IMR-90 (cell line): ENCODE measurements at regions not wholly inside any gene's neighbourhood (a gene's known extent, or its start where the extent isn't known, plus 50 kb on each side); places are given as distances from the start of the nearest gene placed in this dataset.

Experiments
- ATAC-seq: fragments of 200-7000 bp; cut with Tn5 transposase; 2 replicates; pipeline ENCODE4 v1.9.1; 2020; ENCODE audit warnings: low read depth, mild to moderate bottlenecking, moderate library complexity
- BruUV-seq: library from RNA; stranded (reverse); fragments of 400-500 nt; replicated peaks from 2 replicates; lab custom pipeline; 2021; lab: Mats Ljungman, UMichigan
- CTCF ChIA-PET: fragments of 300-600 bp; formaldehyde crosslinking; extraction: SDS; loops from one replicate; lab custom pipeline; 2021; ENCODE audit warnings: antibody characterized with exemption; lab: Yijun Ruan, JAX
- POLR2A ChIA-PET: fragments of 300-600 bp; sonication (Branson Sonifier 250); formaldehyde crosslinking; loops from one replicate; lab custom pipeline; 2022; ENCODE audit warnings: antibody characterized with exemption; ENCODE audit not compliant: unreplicated experiment; lab: Charles Lee
- DNase-seq: peaks from one replicate; pipeline ENCODE4 v3.0.0; 2013
- H2AFZ ChIP-seq: replicated peaks from 2 replicates; pipeline ENCODE3; 2013; ENCODE audit warnings: low read length, mild to moderate bottlenecking; ENCODE audit not compliant: poor library complexity
- H2AK5ac ChIP-seq: 2 replicates; pipeline ENCODE4 v1.6.1; 2013; ENCODE audit warnings: low read depth, low read length, inconsistent platforms
- H2AK9ac ChIP-seq: replicated peaks from 2 replicates; pipeline ENCODE3; 2013; ENCODE audit warnings: mild to moderate bottlenecking, low read depth, low read length, moderate library complexity; ENCODE audit not compliant: poor library complexity
- H2BK120ac ChIP-seq: 2 replicates; pipeline ENCODE4 v1.6.1; 2013; ENCODE audit warnings: low read depth, low read length, inconsistent platforms
- H2BK15ac ChIP-seq: 3 replicates; pipeline ENCODE4 v1.6.1; 2013; ENCODE audit warnings: low read depth, low read length, inconsistent platforms
- H2BK20ac ChIP-seq: 2 replicates; pipeline ENCODE4 v1.6.1; 2013; ENCODE audit warnings: low read depth, mild to moderate bottlenecking, inconsistent platforms, low read length, moderate library complexity
- H2BK5ac ChIP-seq: 2 replicates; pipeline ENCODE4 v1.6.1; 2013; ENCODE audit warnings: mild to moderate bottlenecking, low read depth, low read length, inconsistent platforms; ENCODE audit not compliant: poor library complexity, severe bottlenecking
- H3K14ac ChIP-seq: replicated peaks from 2 replicates; pipeline ENCODE4 v1.6.1; 2013; ENCODE audit warnings: low read depth, low read length, inconsistent platforms
- H3K18ac ChIP-seq: 2 replicates; pipeline ENCODE4 v1.6.1; 2013; ENCODE audit warnings: low read depth, low read length, control low read depth
- H3K23ac ChIP-seq: 2 replicates; pipeline ENCODE4 v1.6.1; 2013; ENCODE audit warnings: low read depth, low read length, inconsistent platforms
- H3K27ac ChIP-seq: 2 replicates; pipeline ENCODE4 v1.5.1; 2013; ENCODE audit warnings: mild to moderate bottlenecking, control low read depth, low read length; ENCODE audit not compliant: insufficient read depth
- H3K27me3 ChIP-seq: 2 replicates; pipeline ENCODE4 v1.6.1; 2013; ENCODE audit warnings: low read length; ENCODE audit not compliant: control insufficient read depth, insufficient read depth
- H3K36me3 ChIP-seq: 2 replicates; pipeline ENCODE4 v1.6.1; 2013; ENCODE audit warnings: low read length, mixed read lengths; ENCODE audit not compliant: control insufficient read depth, insufficient read depth
- H3K4ac ChIP-seq: 2 replicates; pipeline ENCODE4 v1.6.1; 2013; ENCODE audit warnings: low read depth, low read length, inconsistent platforms
- H3K4me1 ChIP-seq: 2 replicates; pipeline ENCODE4 v1.6.1; 2013; ENCODE audit warnings: low read length, mixed read lengths; ENCODE audit not compliant: control insufficient read depth, insufficient read depth
- H3K4me2 ChIP-seq: 2 replicates; pipeline ENCODE4 v1.6.1; 2013; ENCODE audit warnings: low read depth, mild to moderate bottlenecking, control low read depth, low read length, moderate library complexity
- H3K4me3 ChIP-seq: 2 replicates; pipeline ENCODE4 v1.5.1; 2013; ENCODE audit warnings: low read depth, mild to moderate bottlenecking, control low read depth, low read length, moderate library complexity; ENCODE audit not compliant: insufficient read depth
- H3K56ac ChIP-seq: 2 replicates; pipeline ENCODE4 v1.6.1; 2013; ENCODE audit warnings: low read length, inconsistent platforms; ENCODE audit not compliant: insufficient read depth; ENCODE audit errors: extremely low read depth
- H3K79me1 ChIP-seq, 2 experiments: 2 replicates each; pipeline ENCODE4 v1.6.1; 2013; ENCODE audit warnings: low read length in 2 of 2, inconsistent platforms in 1 of 2, low read depth in 1 of 2
- H3K9ac ChIP-seq: 2 replicates; pipeline ENCODE4 v1.6.1; 2013; ENCODE audit warnings: low read depth, low read length, control low read depth
- H3K9me1 ChIP-seq: 2 replicates; pipeline ENCODE4 v1.6.1; 2013; ENCODE audit warnings: low read length, inconsistent platforms; ENCODE audit not compliant: insufficient read depth
- H3K9me3 ChIP-seq: 2 replicates; pipeline ENCODE4 v1.6.1; 2013; ENCODE audit warnings: low read length; ENCODE audit not compliant: control insufficient read depth, insufficient read depth
- H4K20me1 ChIP-seq: 2 replicates; pipeline ENCODE4 v1.6.1; 2013; ENCODE audit warnings: low read length, inconsistent platforms; ENCODE audit not compliant: insufficient read depth
- H4K5ac ChIP-seq: 2 replicates; pipeline ENCODE4 v1.6.1; 2013; ENCODE audit warnings: mild to moderate bottlenecking, low read depth, low read length, control low read depth
- H4K8ac ChIP-seq, 2 experiments: 2 replicates each; pipeline ENCODE4 v1.6.1; 2013; ENCODE audit warnings: low read depth in 2 of 2, low read length in 2 of 2, control low read depth in 1 of 2, inconsistent platforms in 1 of 2
- H4K91ac ChIP-seq: 2 replicates; pipeline ENCODE4 v1.6.1; 2013; ENCODE audit warnings: low read depth, low read length, inconsistent platforms; ENCODE audit not compliant: insufficient read depth
- CEBPB ChIP-seq: IDR thresholded peaks from 2 replicates; pipeline ENCODE4 v1.6.1; 2012; ENCODE audit warnings: low read depth, low read length, improper control_type of control experiment
- CHD1 ChIP-seq: IDR thresholded peaks from 2 replicates; pipeline ENCODE4 v1.6.1; 2012; ENCODE audit warnings: low read depth, low read length, improper control_type of control experiment
- CTCF ChIP-seq: conservative IDR thresholded peaks from 2 replicates; pipeline ENCODE4 v1.5.1; 2012; ENCODE audit warnings: mild to moderate bottlenecking, low read depth, low read length, improper control_type of control experiment
- ELK1 ChIP-seq: fragments of 150-350 bp; IDR thresholded peaks from 2 replicates; pipeline ENCODE4 v1.6.1; 2016; ENCODE audit warnings: low read depth, mild to moderate bottlenecking, low read length, moderate library complexity, borderline replicate concordance
- FOS ChIP-seq: fragments of 150-350 bp; IDR thresholded peaks from 2 replicates; pipeline ENCODE4 v1.6.1; 2016; ENCODE audit warnings: low read depth, low read length
- MAFK ChIP-seq: IDR thresholded peaks from 2 replicates; pipeline ENCODE4 v1.6.1; 2012; ENCODE audit warnings: low read depth, low read length, improper control_type of control experiment
- MAZ ChIP-seq: IDR thresholded peaks from 2 replicates; pipeline ENCODE4 v1.6.1; 2012; ENCODE audit warnings: low read depth, mild to moderate bottlenecking, low read length, improper control_type of control experiment, moderate library complexity, borderline replicate concordance
- MXI1 ChIP-seq: IDR thresholded peaks from 2 replicates; pipeline ENCODE4 v1.6.1; 2012; ENCODE audit warnings: low read depth, mild to moderate bottlenecking, low read length, moderate library complexity, borderline replicate concordance
- NFE2L2 ChIP-seq: fragments of 150-350 bp; IDR thresholded peaks from 2 replicates; pipeline ENCODE4 v1.6.1; 2016; ENCODE audit warnings: low read depth, mild to moderate bottlenecking, low read length
- POLR2A ChIP-seq: IDR thresholded peaks from 2 replicates; pipeline ENCODE4 v1.6.1; 2012; ENCODE audit warnings: mild to moderate bottlenecking, low read depth, low read length
- RAD21 ChIP-seq: IDR thresholded peaks from 2 replicates; pipeline ENCODE4 v1.6.1; 2012; ENCODE audit warnings: low read length, improper control_type of control experiment
- RCOR1 ChIP-seq: IDR thresholded peaks from 2 replicates; pipeline ENCODE4 v1.6.1; 2012; ENCODE audit warnings: mild to moderate bottlenecking, low read length, improper control_type of control experiment; ENCODE audit not compliant: insufficient replicate concordance
- RFX5 ChIP-seq: IDR thresholded peaks from 2 replicates; pipeline ENCODE4 v1.8.0; 2012; ENCODE audit warnings: low read depth, mild to moderate bottlenecking, low read length, moderate library complexity
- SMC3 ChIP-seq: fragments of 150-350 bp; IDR thresholded peaks from 2 replicates; pipeline ENCODE4 v1.6.1; 2016; ENCODE audit warnings: low read depth, mild to moderate bottlenecking, antibody characterized with exemption, low read length, moderate library complexity
- USF2 ChIP-seq: fragments of 150-350 bp; IDR thresholded peaks from 2 replicates; pipeline ENCODE4 v1.6.1; 2017; ENCODE audit warnings: mild to moderate bottlenecking, antibody characterized with exemption, low read length, low read depth
- WGBS, 2 experiments: methylation state at CpG; one replicate each; pipeline versions ENCODE4 v1.1.5 to v1.1.7; 2013; ENCODE audit warnings: missing lambda C conversion rate in 2 of 2; ENCODE audit not compliant: insufficient read length in 1 of 2; ENCODE audit errors: extremely low coverage in 2 of 2; 5-methylcytosine and 5-hydroxymethylcytosine counted together
- dilution Hi-C: fragments of 300-500 bp; cut with HindIII; formaldehyde crosslinking; loops from one replicate; pipeline ENCODE4 v1.14.3; 2018; ENCODE audit warnings: low sequenced_read_pairs; ENCODE audit not compliant: unreplicated experiment
- in situ Hi-C: fragments of 300-500 bp; cut with MboI; formaldehyde crosslinking; loops from 3 replicates; pipeline ENCODE4 v1.14.3; 2019; ENCODE audit warnings: low sequenced_read_pairs, inconsistent platforms, mixed read lengths
- intact Hi-C: fragments of 100-400 bp; cut with micrococcal nuclease; formaldehyde crosslinking; loops from 2 replicates; pipeline ENCODE4 v1.10.0; 2022

- Histone ChIP-seq H4K91ac (no peak overlapping the region; the same call in 1 of the 2 replicates), H3K14ac (no peak overlapping the region), H3K9me3 (peaks cover 4% of the 10 kb centered on the region), H4K5ac (no peak overlapping the region), H4K8ac (peak overlapping the region; percentile 12 to 30; a peak in 1 of 4 replicates), H2AK9ac (no peak overlapping the region), H3K18ac (no peak overlapping the region), H3K23ac (no peak overlapping the region), H3K27me3 (no peaks in the 10 kb centered on the region), H2BK20ac (0 out of 2 replicates have a peak overlapping the region, but pooled peaks have one; percentile 9), H3K79me1 (no peaks in the 10 kb centered on the region), H2BK15ac (no peak overlapping the region), H2BK120ac (no peak overlapping the region; the same call in 1 of the 2 replicates), H2AK5ac (no peak overlapping the region), H3K9me1 (no peaks in the 10 kb centered on the region), H3K56ac (no peak overlapping the region), H3K27ac (no peak overlapping the region), H3K4me2 (no peak overlapping the region), H3K4me3 (no peak overlapping the region), H3K36me3 (no peaks in the 10 kb centered on the region), H3K4me1 (no peaks in the 10 kb centered on the region; the same call in 1 of the 2 replicates), H2AFZ (no peak overlapping the region), H2BK5ac (no peak overlapping the region), H4K20me1 (no peaks in the 10 kb centered on the region), H3K9ac (no peak overlapping the region), H3K4ac (no peak overlapping the region)
- in situ Hi-C loops: no loop called here
- intact Hi-C loops: no loop called here
- WGBS, 2 experiments: no CpG with 5 or more reads among the region's 4 CpGs
- peak; percentile 19 for DNase-seq
- dilution Hi-C loops: no loop called here
- no TSS peak for BruUV-seq
- ChIA-PET CTCF (no interaction called here), POLR2A (no interaction called here)
- TF ChIP-seq CHD1: no peak
- no peak for TF ChIP-seq ELK1
- TF ChIP-seq RCOR1: no peak
- no peak for TF ChIP-seq MAFK
- no peak for TF ChIP-seq RFX5
- TF ChIP-seq MXI1: no peak
- no peak for TF ChIP-seq POLR2A
- no peak for TF ChIP-seq CEBPB
- TF ChIP-seq SMC3: no peak
- TF ChIP-seq USF2: no peak
- TF ChIP-seq MAZ: no peak
- no peak for TF ChIP-seq NFE2L2
- no peak for TF ChIP-seq FOS
- TF ChIP-seq RAD21: no peak
- TF ChIP-seq CTCF: no peak
- peak; percentile 27 for ATAC-seq
Observed at GRCh38 chr2:220419647-220420046, 792.2 kb downstream of the SLC4A3 start.
